COLO829 (cell line): ENCODE measurements at regions not wholly inside any gene's neighbourhood (a gene's known extent, or its start where the extent isn't known, plus 50 kb on each side); places are given as distances from the start of the nearest gene placed in this dataset.
"Not testable (repeated sequence)": the region's sequence is repeated elsewhere in the genome, so short reads cannot be mapped to it uniquely, and the experiment has no call there.

Source experiments
- DNase-seq: peaks from one replicate; pipeline ENCODE4 v3.0.0; 2012; ENCODE audit warnings: low spot score

- DNase-seq, result no peak
Observed at GRCh38 chr11:38155856-38156255, 1557.8 kb upstream of the RAG2 start.

GRCh38 chr11:38153985-38154384, 1555.9 kb upstream of the RAG2 start:
- DNase-seq, result no peak

- DNase-seq, result no peak
Observed at GRCh38 chr11:38143852-38144251, 1545.8 kb upstream of the RAG2 start.

- DNase-seq, result no peak
Observed at GRCh38 chr11:38138972-38139371, 1540.9 kb upstream of the RAG2 start.

- no peak for DNase-seq
Observed at GRCh38 chr11:38136887-38137286, 1538.9 kb upstream of the RAG2 start.

- no peak for DNase-seq
Observed at GRCh38 chr11:38131535-38131934, 1533.5 kb upstream of the RAG2 start.

GRCh38 chr11:38130976-38131375, 1532.9 kb upstream of the RAG2 start:
- no peak for DNase-seq

GRCh38 chr11:38130514-38130913, 1532.5 kb upstream of the RAG2 start:
- no peak for DNase-seq

GRCh38 chr11:38123673-38124072, 1525.6 kb upstream of the RAG2 start:
- DNase-seq, result no peak

- not testable (repeated sequence) for DNase-seq
Observed at GRCh38 chr11:38116616-38117015, 1518.6 kb upstream of the RAG2 start.

GRCh38 chr11:38115381-38115780, 1517.3 kb upstream of the RAG2 start:
- not testable (repeated sequence) for DNase-seq

GRCh38 chr11:38100836-38101462, 1502.9 kb upstream of the RAG2 start:
- no peak for DNase-seq

- no peak for DNase-seq
Observed at GRCh38 chr11:38095268-38095667, 1497.2 kb upstream of the RAG2 start.

GRCh38 chr11:38089726-38090125, 1491.7 kb upstream of the RAG2 start:
- DNase-seq, result no peak

- peak; percentile 11 for DNase-seq
Observed at GRCh38 chr11:38060920-38061319, 1462.9 kb upstream of the RAG2 start.

- DNase-seq, result peak; percentile 46
Observed at GRCh38 chr11:38060136-38060535, 1462.1 kb upstream of the RAG2 start.

GRCh38 chr11:38046571-38047135, 1448.6 kb upstream of the RAG2 start:
- DNase-seq, result no peak

GRCh38 chr11:38043060-38043459, 1445.0 kb upstream of the RAG2 start:
- DNase-seq, result no peak

GRCh38 chr11:38038777-38039176, 1440.7 kb upstream of the RAG2 start:
- no peak for DNase-seq

- DNase-seq, result no peak
Observed at GRCh38 chr11:38019072-38019775, 1421.2 kb upstream of the RAG2 start.

- DNase-seq, result no peak
Observed at GRCh38 chr11:38014405-38014804, 1416.4 kb upstream of the RAG2 start.

GRCh38 chr11:38013157-38013556, 1415.1 kb upstream of the RAG2 start:
- no peak for DNase-seq

GRCh38 chr11:38011496-38011895, 1413.5 kb upstream of the RAG2 start:
- no peak for DNase-seq

GRCh38 chr11:38009932-38010331, 1411.9 kb upstream of the RAG2 start:
- DNase-seq, result no peak
